Astrocyte of the cerebellum (primary cell): ENCODE measurements at regions not wholly inside any gene's neighbourhood (a gene's known extent, or its start where the extent isn't known, plus 50 kb on each side); places are given as distances from the start of the nearest gene placed in this dataset.

ENCODE experiments used
- DNase-seq: peaks from one replicate; pipeline ENCODE4 v3.0.0-alpha.2; 2011; ENCODE audit warnings: low read depth
- H3K4me3 ChIP-seq: 2 replicates; pipeline ENCODE4 v1.5.1; 2011; ENCODE audit warnings: mild to moderate bottlenecking, low read depth, low read length, moderate library complexity
- CTCF ChIP-seq: IDR thresholded peaks from 2 replicates; pipeline ENCODE4 v1.5.1; 2012; ENCODE audit warnings: low read length, low read depth, moderate library complexity, mild to moderate bottlenecking; ENCODE audit errors: missing control alignments
- in situ Hi-C: cut with HindIII; loops from 2 replicates; pipeline ENCODE4 v1.10.0; 2017; ENCODE audit warnings: low sequenced_read_pairs

DNA sequence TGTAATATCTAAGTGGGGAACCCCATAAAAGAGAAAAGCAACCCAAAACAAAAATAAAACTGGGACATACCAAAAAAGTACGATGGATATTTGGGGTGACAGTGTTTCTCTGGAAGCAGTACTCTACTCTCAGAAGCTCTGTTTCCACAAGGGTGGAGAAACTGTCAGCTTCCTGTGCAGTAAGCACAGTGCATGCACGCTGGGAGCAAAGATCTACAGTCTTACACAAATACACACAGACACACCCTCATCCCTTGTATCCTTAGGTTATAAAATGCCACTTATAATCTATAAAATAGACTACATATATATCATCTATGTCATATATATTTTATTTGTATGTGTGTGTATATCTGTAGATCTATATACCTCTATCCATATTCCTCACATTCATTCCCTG, 225.8 kb upstream of the SOX5 start:
- no peak for DNase-seq
- no peak overlapping the region for H3K4me3 ChIP-seq
- in situ Hi-C loops = no loop called here
- no peak for TF ChIP-seq CTCF

- in situ Hi-C loops = no loop called here
- TF ChIP-seq CTCF = no peak
- H3K4me3 ChIP-seq = no peak overlapping the region
Measured at GRCh38 chr12:24173067-24173466, 223.6 kb upstream of the SOX5 start.

GRCh38 chr12:24172773-24173066, 223.2 kb upstream of the SOX5 start:
- in situ Hi-C loops = no loop called here
- no peak for TF ChIP-seq CTCF

More at GRCh38 chr12:24173067-24173466, 223.6 kb upstream of the SOX5 start:
- no peak for DNase-seq

DNA sequence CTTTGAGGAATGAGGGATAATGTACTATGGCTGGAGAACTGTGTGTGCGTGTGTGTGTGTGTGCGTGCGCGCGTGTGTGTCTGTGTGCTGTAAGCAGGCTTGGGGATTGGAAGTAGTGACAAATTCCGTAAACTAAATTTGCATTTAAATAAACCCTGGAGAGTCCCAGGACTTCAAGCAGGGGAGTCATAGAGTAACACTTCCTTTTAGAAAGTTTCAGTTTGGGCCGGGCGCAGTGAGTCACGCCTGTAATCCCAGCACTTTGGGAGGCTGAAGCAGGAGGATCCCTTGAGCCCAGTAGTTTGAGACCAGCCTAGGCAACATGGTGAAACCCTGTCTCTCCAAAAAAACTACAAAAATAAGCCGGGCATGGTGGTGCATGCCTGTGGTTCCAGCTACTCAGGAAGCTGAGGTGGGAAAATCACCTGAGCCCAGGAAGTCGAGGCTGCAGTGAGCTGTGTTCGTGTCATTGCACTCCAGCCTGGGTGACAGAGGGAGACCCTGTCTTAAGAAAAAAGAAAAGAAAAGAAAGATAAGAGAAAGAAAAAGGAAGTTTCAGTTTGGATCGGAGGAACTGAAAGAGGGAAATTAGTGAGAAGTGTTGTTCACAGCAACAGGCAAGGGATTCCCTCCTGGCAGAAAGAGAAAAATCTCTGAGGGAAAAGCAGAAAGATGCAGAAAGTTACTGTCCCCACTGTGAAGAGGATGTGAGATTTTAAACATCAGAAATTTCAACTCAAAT, 222.7 kb upstream of the SOX5 start:
- DNase-seq = no peak
- TF ChIP-seq CTCF = no peak
- in situ Hi-C loops = no loop called here
- no peak overlapping the region for H3K4me3 ChIP-seq

More at GRCh38 chr12:24172773-24173066, 223.2 kb upstream of the SOX5 start:
- DNase-seq = no peak
- no peak overlapping the region for H3K4me3 ChIP-seq

- no peak overlapping the region for H3K4me3 ChIP-seq
- TF ChIP-seq CTCF = no peak
- DNase-seq = no peak
- in situ Hi-C loops = no loop called here
Measured at GRCh38 chr12:24155042-24155441, 205.6 kb upstream of the SOX5 start.

- no peak for TF ChIP-seq CTCF
- no peak for DNase-seq
- no peak overlapping the region for H3K4me3 ChIP-seq
- in situ Hi-C loops = no loop called here
Measured at GRCh38 chr12:24153079-24153478, 203.6 kb upstream of the SOX5 start.
